Pancreas (tissue), 10 donors: ENCODE measurements at regions not wholly inside any gene's neighbourhood (a gene's known extent, or its start where the extent isn't known, plus 50 kb on each side); places are given as distances from the start of the nearest gene placed in this dataset.

ENCODE experiments used
- ATAC-seq, 4 donors: fragments of 200-7000 bp; cut with Tn5 transposase; one replicate each; pipeline versions ENCODE4 v1.8.0 to v1.9.1; 2020; ENCODE audit warnings: mild to moderate bottlenecking in 4 of 4, moderate library complexity in 4 of 4
- DNase-seq, 6 donors: peaks; one replicate each; pipeline ENCODE4 v3.0.0-alpha.2; 2020
- FAIRE-seq: peaks from 2 replicates; lab custom pipeline; 2012; peaks lifted over from hg19 to GRCh38; lab: Jason Lieb, UNC
- H3K27ac ChIP-seq, 4 donors: fragments of 200-600 bp; sonication (generic); 1 replicate in 3 of 4; 2 replicates in 1 of 4; pipeline versions ENCODE4 v1.5.0 to v1.8.0; 2020
- H3K27me3 ChIP-seq, 4 donors: fragments of 200-600 bp; one replicate each; pipeline ENCODE4 v1.8.0; 2021
- H3K36me3 ChIP-seq, 3 donors: fragments of 200-600 bp; sonication (generic) in 1 of 3; one replicate each; pipeline versions ENCODE4 v1.5.0 to v1.8.0; 2020 to 2021
- H3K4me1 ChIP-seq, 3 donors: fragments of 200-600 bp; one replicate each; pipeline ENCODE4 v1.8.0; 2021
- H3K4me3 ChIP-seq, 4 donors: fragments of 200-600 bp; sonication (generic) in 2 of 4; one replicate each; pipeline versions ENCODE4 v1.5.0 to v1.8.0; 2020 to 2021
- H3K9me3 ChIP-seq, 4 donors: fragments of 200-600 bp; one replicate each; pipeline ENCODE4 v1.8.0; 2021
- CTCF ChIP-seq, 4 donors: fragments of 200-600 bp; sonication (generic) in 3 of 4; IDR thresholded peaks; one replicate each; pipeline versions ENCODE4 v1.5.0 to v1.8.0; 2021; ENCODE audit warnings: antibody characterized with exemption in 4 of 4
- WGBS, 2 donors: extraction: QIAGEN DNeasy Blood & Tissue Kit; methylation state at CpG; one replicate each; pipeline ENCODE4 v1.1.7; 2013; 5-methylcytosine and 5-hydroxymethylcytosine counted together
- intact Hi-C, 3 donors: fragments of 100-400 bp; cut with DNase I; formaldehyde crosslinking; loops; one replicate each; pipeline versions ENCODE4 v1.11.1 to v1.14.2; 2022
- donor health status: healthy with polysubstance abuse.
- donor health status: DM: no; HTN: no; CAD: no; lungs with moderate emphysema.
- donor health status: DM: no; HTN: no; CAD: no.
- donor health status: control.
- donor health status: control.
- donor health status: Bipolar disorder and iron deficiency.
- donor health status: DM: yes; HTN: yes; CAD: no.
- donor health status: DM: no; HTN: no; CAD: no.
- donor health status: DM: no; HTN: no; CAD: no.
- donor health status: DM: yes; HTN: yes; CAD: no.

- Histone ChIP-seq H3K4me1 (no peaks in the 10 kb centered on the region), H3K27ac (no peak overlapping the region), H3K36me3 (no peaks in the 10 kb centered on the region), H3K27me3 (no peaks in the 10 kb centered on the region), H3K9me3 (no peaks in the 10 kb centered on the region), H3K4me3 (no peak overlapping the region)
- TF ChIP-seq CTCF (IDR thresholded peaks at IDR 0.05), result no peak
- 63 to 67% methylated on average over 20 of the region's 20 CpGs for WGBS, 2 donors
- no peak for DNase-seq
- intact Hi-C loops, result no loop called here
- no peak for FAIRE-seq
- ATAC-seq, result no peak
Measured at GRCh38 chr9:16318516-16319060, 551.9 kb downstream of the BNC2 start.

GRCh38 chr9:16319646-16320045, 550.8 kb downstream of the BNC2 start:
- no peak for TF ChIP-seq CTCF (IDR thresholded peaks at IDR 0.05)
- Histone ChIP-seq H3K36me3 (no peaks in the 10 kb centered on the region), H3K9me3 (no peaks in the 10 kb centered on the region), H3K4me1 (no peaks in the 10 kb centered on the region), H3K27me3 (no peaks in the 10 kb centered on the region), H3K27ac (no peak overlapping the region), H3K4me3 (no peak overlapping the region)
- DNase-seq, result no peak
- WGBS, 2 donors, result 84 to 90% methylated on average over 3 of the region's 3 CpGs
- no peak for FAIRE-seq
- intact Hi-C loops, result no loop called here
- ATAC-seq, result no peak

GRCh38 chr9:16320338-16320902, 550.0 kb downstream of the BNC2 start:
- Histone ChIP-seq H3K4me3 (no peak overlapping the region), H3K9me3 (no peaks in the 10 kb centered on the region), H3K27ac (no peak overlapping the region), H3K36me3 (no peaks in the 10 kb centered on the region), H3K4me1 (no peaks in the 10 kb centered on the region), H3K27me3 (no peaks in the 10 kb centered on the region)
- intact Hi-C loops, result no loop called here
- no peak for ATAC-seq
- no peak for FAIRE-seq
- TF ChIP-seq CTCF (IDR thresholded peaks at IDR 0.05), result no peak
- WGBS, 2 donors, result 86 to 89% methylated on average over 5 of the region's 5 CpGs
- DNase-seq, result no peak

- WGBS, 2 donors, result 60 to 65% methylated on average over 7 of the region's 7 CpGs
- no peak for TF ChIP-seq CTCF (IDR thresholded peaks at IDR 0.05)
- FAIRE-seq (no peak), ATAC-seq (peak in 2 of 4 donors; percentile 37 to 86), DNase-seq (no peak)
- Histone ChIP-seq H3K36me3 (no peaks in the 10 kb centered on the region), H3K4me3 (no peak overlapping the region), H3K4me1 (no peaks in the 10 kb centered on the region), H3K27ac (no peak overlapping the region), H3K27me3 (no peaks in the 10 kb centered on the region), H3K9me3 (no peaks in the 10 kb centered on the region)
- intact Hi-C loops, result no loop called here
Measured at GRCh38 chr9:16321461-16322119, 548.9 kb downstream of the BNC2 start.

- Histone ChIP-seq H3K27me3 (no peaks in the 10 kb centered on the region), H3K4me3 (no peak overlapping the region), H3K27ac (no peak overlapping the region), H3K36me3 (no peaks in the 10 kb centered on the region), H3K9me3 (no peaks in the 10 kb centered on the region), H3K4me1 (no peaks in the 10 kb centered on the region)
- WGBS, 2 donors, result 74 to 83% methylated on average over 6 of the region's 6 CpGs
- no peak for TF ChIP-seq CTCF (IDR thresholded peaks at IDR 0.05)
- DNase-seq (no peak), FAIRE-seq (no peak), ATAC-seq (no peak)
- intact Hi-C loops, result no loop called here
Measured at GRCh38 chr9:16322849-16323248, 547.6 kb downstream of the BNC2 start.
